Body of pancreas (tissue), 4 donors: ENCODE measurements at regions not wholly inside any gene's neighbourhood (a gene's known extent, or its start where the extent isn't known, plus 50 kb on each side); places are given as distances from the start of the nearest gene placed in this dataset.

Experiments used
- ATAC-seq: fragments of 150-250 bp; one replicate; pipeline ENCODE4 v1.9.1; 2016
- DNase-seq, 4 donors: peaks; one replicate each; pipeline ENCODE4 v3.0.0-alpha.2; 2019
- H3K27ac ChIP-seq, 4 donors: fragments of 200-600 bp; sonication (generic); 1 replicate in 3 of 4; 2 replicates in 1 of 4; pipeline versions ENCODE4 v1.5.1 to v1.6.1; 2016 to 2019; ENCODE audit warnings: mild to moderate bottlenecking in 1 of 4, mixed read lengths in 1 of 4, moderate library complexity in 1 of 4
- H3K27me3 ChIP-seq, 2 donors: fragments of 200-600 bp; sonication (generic); one replicate each; pipeline ENCODE4 v1.6.0; 2016; ENCODE audit warnings: mild to moderate bottlenecking in 1 of 2
- H3K36me3 ChIP-seq, 2 donors: fragments of 200-600 bp; sonication (generic); replicated peaks in 1 of 2; 2 replicates each; pipeline ENCODE4 v1.5.1; 2016; ENCODE audit warnings: low read depth in 2 of 2; ENCODE audit not compliant: insufficient read depth in 1 of 2
- H3K4me1 ChIP-seq: fragments of 200-600 bp; sonication (generic); one replicate; pipeline ENCODE4 v1.6.0; 2016
- H3K4me3 ChIP-seq, 2 donors: fragments of 200-600 bp; sonication (generic); 1 replicate in 1 of 2; 2 replicates in 1 of 2; pipeline ENCODE4 v1.5.1; 2016 to 2019
- H3K9me3 ChIP-seq, 3 donors: fragments of 200-600 bp; sonication (generic); 1 replicate in 2 of 3; 2 replicates in 1 of 3; pipeline ENCODE4 v1.5.1; 2016
- CTCF ChIP-seq, 7 experiments: fragments of 450-650 bp in 4 of 7; fragments of 200-600 bp in 3 of 7; sonication (generic) in 3 of 7; IDR thresholded peaks; one replicate each; pipeline ENCODE4 v1.5.1; 2016 to 2019; ENCODE audit warnings: antibody characterized with exemption in 7 of 7
- POLR2A ChIP-seq, 3 donors: fragments of 450-650 bp; IDR thresholded peaks; one replicate each; pipeline ENCODE4 v1.6.1; 2016; ENCODE audit warnings: antibody characterized with exemption in 3 of 3, mild to moderate bottlenecking in 2 of 3
- WGBS, 2 donors: methylation state at CpG; one replicate each; pipeline ENCODE4 v1.1.5; 2017; 5-methylcytosine and 5-hydroxymethylcytosine counted together
- intact Hi-C: fragments of 100-400 bp; cut with DNase I; formaldehyde crosslinking; loops from one replicate; pipeline ENCODE4 v1.15.1; 2023

GRCh38 chr4:183030309-183030708, 68.7 kb upstream of the WWC2 start:
- H3K27me3 ChIP-seq: no peaks in the 10 kb centered on the region
- H3K27ac ChIP-seq: no peak overlapping the region
- H3K4me3 ChIP-seq: no peak overlapping the region
- peaks cover 4% of the 10 kb centered on the region for H3K4me1 ChIP-seq
- DNase-seq (no peak), ATAC-seq (no peak)
- no peaks in the 10 kb centered on the region for H3K9me3 ChIP-seq
- H3K36me3 ChIP-seq: no peaks in the 10 kb centered on the region
- 30 to 55% methylated on average over 1 of the region's 1 CpG for WGBS, 2 donors
- intact Hi-C loops: no loop called here
- no peak for TF ChIP-seq CTCF (IDR thresholded peaks at IDR 0.05)

GRCh38 chr4:183029365-183029764, 69.7 kb upstream of the WWC2 start:
- WGBS, 2 donors: 80 to 83% methylated on average over 4 of the region's 4 CpGs
- no peak overlapping the region for H3K27ac ChIP-seq
- H3K4me1 ChIP-seq: no peaks in the 10 kb centered on the region
- no peaks in the 10 kb centered on the region for H3K27me3 ChIP-seq
- intact Hi-C loops: no loop called here
- no peaks in the 10 kb centered on the region for H3K9me3 ChIP-seq
- TF ChIP-seq POLR2A (IDR thresholded peaks at IDR 0.05): no peak
- TF ChIP-seq CTCF (IDR thresholded peaks at IDR 0.05): no peak
- ATAC-seq (no peak), DNase-seq (no peak)
- no peak overlapping the region for H3K4me3 ChIP-seq
- no peaks in the 10 kb centered on the region for H3K36me3 ChIP-seq

- ATAC-seq (no peak), DNase-seq (no peak)
- H3K27me3 ChIP-seq: no peaks in the 10 kb centered on the region
- H3K4me3 ChIP-seq: no peak overlapping the region
- WGBS, 2 donors: 87 to 98% methylated on average over 2 of the region's 2 CpGs
- H3K4me1 ChIP-seq: no peaks in the 10 kb centered on the region
- no peaks in the 10 kb centered on the region for H3K36me3 ChIP-seq
- H3K9me3 ChIP-seq: no peaks in the 10 kb centered on the region
- no peak for TF ChIP-seq CTCF (IDR thresholded peaks at IDR 0.05)
- TF ChIP-seq POLR2A (IDR thresholded peaks at IDR 0.05): no peak
- no peak overlapping the region for H3K27ac ChIP-seq
- intact Hi-C loops: no loop called here
These were observed 72.4 kb upstream of the WWC2 start for GRCh38 chr4:183026701-183027100.

GRCh38 chr4:183022617-183023016, 76.4 kb upstream of the WWC2 start:
- intact Hi-C loops: no loop called here
- H3K36me3 ChIP-seq: no peaks in the 10 kb centered on the region
- DNase-seq (no peak), ATAC-seq (no peak)
- H3K27ac ChIP-seq: no peak overlapping the region
- no peaks in the 10 kb centered on the region for H3K27me3 ChIP-seq
- TF ChIP-seq CTCF (IDR thresholded peaks at IDR 0.05): no peak
- no peak for TF ChIP-seq POLR2A (IDR thresholded peaks at IDR 0.05)
- no peak overlapping the region for H3K4me3 ChIP-seq
- no peaks in the 10 kb centered on the region for H3K4me1 ChIP-seq
- H3K9me3 ChIP-seq: no peaks in the 10 kb centered on the region
- 86% methylated on average over 8 of the region's 8 CpGs for WGBS, 2 donors

GRCh38 chr4:183017962-183018361, 81.1 kb upstream of the WWC2 start:
- ATAC-seq: no peak
- DNase-seq: no peak
- no peaks in the 10 kb centered on the region for H3K36me3 ChIP-seq
- no peak overlapping the region for H3K4me3 ChIP-seq
- intact Hi-C loops: no loop called here
- TF ChIP-seq CTCF (IDR thresholded peaks at IDR 0.05): no peak
- TF ChIP-seq POLR2A (IDR thresholded peaks at IDR 0.05): no peak
- WGBS, 2 donors: 60 to 66% methylated on average over 6 of the region's 6 CpGs
- no peaks in the 10 kb centered on the region for H3K4me1 ChIP-seq
- H3K27ac ChIP-seq: no peak overlapping the region
- no peaks in the 10 kb centered on the region for H3K27me3 ChIP-seq
- H3K9me3 ChIP-seq: no peaks in the 10 kb centered on the region
